Mesodermal cell (in vitro differentiated cells): ENCODE measurements at regions not wholly inside any gene's neighbourhood (a gene's known extent, or its start where the extent isn't known, plus 50 kb on each side); places are given as distances from the start of the nearest gene placed in this dataset.

Experiments used
- H3K27ac ChIP-seq: 2 replicates; pipeline ENCODE4 v1.7.0; 2013; ENCODE audit warnings: mild to moderate bottlenecking, low read depth, low read length, moderate library complexity; ENCODE audit not compliant: severe bottlenecking
- H3K36me3 ChIP-seq: 2 replicates; pipeline ENCODE4 v1.7.1; 2013; ENCODE audit warnings: mild to moderate bottlenecking, low read length, moderate library complexity; ENCODE audit not compliant: control insufficient read depth, insufficient read depth
- H3K4me1 ChIP-seq: one replicate; pipeline ENCODE4 v1.7.1; 2013; ENCODE audit warnings: mild to moderate bottlenecking, low read length; ENCODE audit not compliant: insufficient read depth, control insufficient read depth, poor library complexity, severe bottlenecking
- H3K4me3 ChIP-seq: 2 replicates; pipeline ENCODE4 v1.7.0; 2013; ENCODE audit warnings: low read length, control low read depth, mild to moderate bottlenecking; ENCODE audit not compliant: insufficient read depth, poor library complexity, severe bottlenecking; ENCODE audit errors: extremely low read depth
- H3K9me3 ChIP-seq: 2 replicates; pipeline ENCODE4 v1.7.1; 2013; ENCODE audit warnings: mild to moderate bottlenecking, low read length, moderate library complexity; ENCODE audit not compliant: control insufficient read depth
- WGBS, 2 experiments: methylation state at CpG; one replicate each; pipeline ENCODE4 v1.1.5; 2013; ENCODE audit warnings: missing lambda C conversion rate in 2 of 2; ENCODE audit not compliant: insufficient coverage in 2 of 2; 5-methylcytosine and 5-hydroxymethylcytosine counted together

DNA sequence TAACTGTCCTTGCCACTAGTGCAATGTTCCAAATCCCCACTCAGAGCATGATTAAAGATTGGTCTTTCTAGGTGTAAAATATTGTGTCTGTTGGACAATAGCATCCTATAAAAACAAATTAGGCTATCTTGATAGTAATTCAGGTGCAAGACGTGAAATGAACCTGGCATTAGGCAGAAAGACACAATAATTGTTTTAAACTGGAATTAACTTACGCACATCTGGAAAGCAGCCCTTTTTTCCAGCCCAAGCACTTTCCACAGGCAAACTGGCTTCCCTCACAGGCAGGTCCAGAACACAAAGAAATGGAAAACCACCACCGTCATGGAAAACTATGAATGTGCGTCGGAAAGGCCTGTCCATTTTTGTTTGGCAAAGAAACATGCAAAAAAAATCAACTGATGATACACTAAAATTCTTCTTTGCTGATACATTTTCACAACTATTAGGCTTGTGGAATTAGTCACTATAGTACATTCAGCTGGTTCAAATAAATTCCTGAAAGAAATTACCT, 474.7 kb upstream of the IL12A start:
- Histone ChIP-seq H3K9me3 (no peaks in the 10 kb centered on the region), H3K4me1 (no peaks in the 10 kb centered on the region), H3K4me3 (no peak overlapping the region), H3K27ac (no peak overlapping the region), H3K36me3 (no peaks in the 10 kb centered on the region)
- WGBS, 2 experiments: 92% methylated on average over 4 of the region's 5 CpGs; no CpG with 5 or more reads in 1 of the 2 experiments

DNA sequence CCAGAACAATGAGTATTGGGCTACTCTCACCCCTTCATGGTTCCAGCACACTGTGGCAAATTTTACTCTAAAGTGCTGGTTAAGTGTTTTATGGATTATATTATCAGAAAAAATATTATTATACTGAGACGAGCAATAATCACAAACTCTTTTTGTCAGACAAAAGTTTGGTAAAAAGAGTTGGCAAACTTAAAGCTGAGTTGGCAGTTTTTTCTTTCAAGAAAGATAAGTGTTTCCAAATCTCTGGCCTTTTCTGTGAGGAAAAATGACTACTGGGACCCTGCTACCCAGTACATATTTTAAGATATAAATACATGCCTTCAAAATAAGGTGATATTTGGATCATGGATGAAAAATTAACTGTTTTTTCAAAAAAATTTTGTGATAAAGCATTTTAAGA, 471.5 kb upstream of the IL12A start:
- Histone ChIP-seq H3K27ac (no peak overlapping the region), H3K36me3 (no peaks in the 10 kb centered on the region), H3K9me3 (no peaks in the 10 kb centered on the region), H3K4me3 (no peak overlapping the region), H3K4me1 (no peaks in the 10 kb centered on the region)
- no CpG with 5 or more reads among the region's 1 CpG for WGBS, 2 experiments

DNA sequence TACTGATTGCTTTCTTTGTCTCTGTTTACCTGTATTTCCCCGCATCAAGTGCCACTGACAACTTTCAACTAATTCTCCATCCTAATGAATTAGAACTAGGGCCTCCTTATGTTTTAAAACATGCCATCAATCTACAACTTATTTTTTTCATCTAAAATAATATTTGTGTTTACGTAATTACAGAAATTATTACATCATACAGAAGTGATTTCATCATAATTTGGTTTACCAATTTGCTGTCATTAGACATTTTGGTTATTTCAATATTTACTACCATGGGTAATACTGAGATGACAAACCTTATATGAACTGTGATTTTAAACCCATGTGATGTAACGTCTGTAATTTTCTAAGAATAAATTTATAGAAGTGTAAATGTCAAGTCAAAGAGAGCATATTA, 468.0 kb upstream of the IL12A start:
- Histone ChIP-seq H3K4me1 (no peaks in the 10 kb centered on the region), H3K4me3 (no peak overlapping the region), H3K9me3 (no peaks in the 10 kb centered on the region), H3K27ac (no peak overlapping the region), H3K36me3 (no peaks in the 10 kb centered on the region)
- 88 to 100% methylated on average over 1 of the region's 3 CpGs for WGBS, 2 experiments

DNA sequence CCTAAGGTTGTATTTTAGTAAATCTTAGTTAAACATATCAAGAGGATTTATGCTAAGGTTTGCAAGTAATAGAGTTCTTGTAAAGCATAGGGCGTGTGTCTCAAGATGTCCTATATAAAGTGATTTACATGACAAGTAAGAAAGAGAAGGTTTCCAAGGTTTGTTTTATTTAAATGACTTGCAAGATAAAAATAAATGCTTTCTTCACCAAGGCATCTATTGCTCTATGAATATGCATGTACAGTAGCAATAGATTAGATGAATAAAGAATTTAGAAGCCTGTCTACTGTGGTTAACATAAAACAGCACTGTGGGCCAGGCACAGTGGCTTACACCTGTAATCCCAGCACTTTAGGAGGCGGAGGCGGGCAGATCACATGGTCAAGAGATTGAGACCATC, 466.4 kb upstream of the IL12A start:
- H3K4me3 ChIP-seq: no peak overlapping the region
- no peaks in the 10 kb centered on the region for H3K4me1 ChIP-seq
- H3K36me3 ChIP-seq: no peaks in the 10 kb centered on the region
- no peak overlapping the region for H3K27ac ChIP-seq
- no peaks in the 10 kb centered on the region for H3K9me3 ChIP-seq
- 86 to 100% methylated on average over 2 of the region's 3 CpGs for WGBS, 2 experiments

DNA sequence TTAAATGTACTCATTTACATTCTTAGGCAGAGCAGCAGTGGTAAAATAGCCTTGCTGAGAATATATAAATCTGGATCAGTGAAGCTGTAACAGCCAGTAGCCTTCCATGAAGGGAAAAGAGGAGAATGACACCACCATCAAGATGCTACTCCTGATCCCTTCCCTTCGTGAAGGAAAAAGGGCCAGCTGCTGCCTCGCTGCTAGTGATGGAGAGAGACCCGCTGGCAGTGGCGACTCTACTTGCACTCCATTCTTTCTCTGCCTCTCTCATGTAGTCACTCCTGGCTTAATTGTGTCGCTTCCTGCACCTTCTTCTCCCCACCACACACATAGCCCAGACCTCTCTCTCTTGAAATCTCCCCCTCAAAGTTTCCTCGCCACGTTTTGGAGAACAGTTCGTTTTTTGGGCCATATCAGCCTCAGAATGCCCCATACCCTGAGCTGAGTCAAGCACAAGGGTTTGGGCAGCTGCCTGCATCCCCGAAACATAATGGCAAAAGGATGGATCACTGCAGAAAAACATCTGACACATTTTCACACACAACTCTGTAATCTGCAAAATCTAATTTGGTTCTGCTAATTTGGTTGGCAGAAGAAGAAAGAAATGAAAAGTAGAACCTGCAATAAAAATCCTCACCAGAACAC, 460.3 kb upstream of the IL12A start:
- Histone ChIP-seq H3K27ac (no peak overlapping the region), H3K9me3 (no peaks in the 10 kb centered on the region), H3K36me3 (no peaks in the 10 kb centered on the region), H3K4me3 (no peak overlapping the region), H3K4me1 (no peaks in the 10 kb centered on the region)
- 78 to 85% methylated on average over 6 to 8 of the region's 9 CpGs for WGBS, 2 experiments

DNA sequence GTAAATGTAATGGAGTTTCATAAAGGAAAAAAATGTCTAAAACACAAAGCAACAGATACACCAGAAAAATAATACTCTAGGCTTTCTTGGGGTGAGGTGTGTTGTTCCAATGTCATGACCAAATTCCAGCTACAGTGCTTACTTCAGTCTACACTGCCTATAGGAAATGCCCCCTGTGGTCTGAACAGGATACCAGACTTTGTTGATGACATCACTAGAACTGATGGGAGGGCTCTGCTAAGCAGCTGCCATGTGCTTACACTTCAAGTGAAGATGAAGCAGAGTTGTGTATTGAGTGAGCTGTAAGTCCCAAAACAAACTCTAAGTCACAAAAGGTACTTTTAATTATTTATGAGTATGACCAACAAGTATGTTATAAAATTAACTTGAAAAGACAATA, 456.1 kb upstream of the IL12A start:
- H3K27ac ChIP-seq: no peak overlapping the region
- H3K4me3 ChIP-seq: no peak overlapping the region
- H3K36me3 ChIP-seq: no peaks in the 10 kb centered on the region
- no peaks in the 10 kb centered on the region for H3K9me3 ChIP-seq
- H3K4me1 ChIP-seq: no peaks in the 10 kb centered on the region

DNA sequence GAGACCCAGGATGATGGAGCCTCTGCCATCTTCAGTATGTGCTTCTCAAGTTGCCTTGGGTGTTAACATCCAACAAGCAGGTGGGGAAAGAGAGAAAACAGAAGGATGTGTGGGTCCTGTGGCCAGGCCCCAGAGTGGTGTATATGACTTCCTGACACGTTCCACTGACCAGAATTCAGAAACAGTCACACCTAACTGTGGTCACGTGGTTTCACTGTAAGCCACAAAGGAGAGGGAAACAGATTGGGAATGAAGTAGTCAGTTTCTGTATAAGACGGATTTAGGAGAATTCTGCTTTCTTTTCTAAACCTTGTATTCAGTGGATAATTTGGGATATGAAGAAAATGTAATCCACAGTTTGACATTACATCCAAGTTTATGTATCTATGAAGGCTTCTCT, 454.1 kb upstream of the IL12A start:
- no peak overlapping the region for H3K4me3 ChIP-seq
- no peaks in the 10 kb centered on the region for H3K4me1 ChIP-seq
- H3K27ac ChIP-seq: no peak overlapping the region
- WGBS, 2 experiments: 83 to 100% methylated on average over 1 to 3 of the region's 3 CpGs
- no peaks in the 10 kb centered on the region for H3K9me3 ChIP-seq
- H3K36me3 ChIP-seq: no peaks in the 10 kb centered on the region

DNA sequence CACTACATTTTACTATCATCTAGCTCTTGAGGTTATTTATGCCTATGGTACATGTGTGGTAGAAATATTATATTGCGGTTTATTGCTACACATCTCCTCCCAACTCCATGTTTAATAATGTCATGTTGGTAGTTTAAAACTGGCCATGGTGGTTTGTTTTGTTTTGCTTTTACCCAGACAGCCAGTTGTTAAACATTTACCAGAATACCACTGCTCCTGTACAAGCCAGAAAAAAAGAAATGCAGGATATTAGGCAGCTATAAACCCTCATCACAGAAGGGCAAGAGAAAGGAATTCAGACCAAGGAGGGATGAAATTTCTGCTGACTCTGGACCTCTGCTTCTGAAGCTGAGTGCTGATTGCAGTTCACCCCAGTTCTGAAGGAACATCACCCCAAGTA, 451.8 kb upstream of the IL12A start:
- no CpG with 5 or more reads among the region's 1 CpG for WGBS, 2 experiments
- no peaks in the 10 kb centered on the region for H3K4me1 ChIP-seq
- H3K9me3 ChIP-seq: no peaks in the 10 kb centered on the region
- no peaks in the 10 kb centered on the region for H3K36me3 ChIP-seq
- H3K4me3 ChIP-seq: no peak overlapping the region
- H3K27ac ChIP-seq: no peak overlapping the region

DNA sequence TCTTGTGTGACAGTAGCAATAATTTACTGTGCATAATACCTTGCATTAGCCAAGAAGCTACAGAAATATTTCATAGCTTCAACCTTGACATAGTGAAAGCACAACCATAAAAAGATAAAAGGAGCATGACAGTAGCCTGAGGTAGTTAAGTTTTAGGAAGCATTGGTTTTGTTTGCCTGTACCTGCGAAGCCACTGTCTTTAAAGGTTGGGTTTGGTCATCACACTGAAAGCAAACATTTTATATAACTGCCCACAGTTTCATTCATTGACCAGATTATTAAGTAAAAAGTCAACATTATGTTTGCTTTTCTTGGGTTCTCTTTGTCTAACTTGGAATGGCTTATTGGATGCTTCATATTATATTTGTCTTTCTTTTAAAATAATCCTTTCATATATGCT, 450.1 kb upstream of the IL12A start:
- H3K4me1 ChIP-seq: no peaks in the 10 kb centered on the region
- WGBS, 2 experiments: no CpG with 5 or more reads among the region's 1 CpG

DNA sequence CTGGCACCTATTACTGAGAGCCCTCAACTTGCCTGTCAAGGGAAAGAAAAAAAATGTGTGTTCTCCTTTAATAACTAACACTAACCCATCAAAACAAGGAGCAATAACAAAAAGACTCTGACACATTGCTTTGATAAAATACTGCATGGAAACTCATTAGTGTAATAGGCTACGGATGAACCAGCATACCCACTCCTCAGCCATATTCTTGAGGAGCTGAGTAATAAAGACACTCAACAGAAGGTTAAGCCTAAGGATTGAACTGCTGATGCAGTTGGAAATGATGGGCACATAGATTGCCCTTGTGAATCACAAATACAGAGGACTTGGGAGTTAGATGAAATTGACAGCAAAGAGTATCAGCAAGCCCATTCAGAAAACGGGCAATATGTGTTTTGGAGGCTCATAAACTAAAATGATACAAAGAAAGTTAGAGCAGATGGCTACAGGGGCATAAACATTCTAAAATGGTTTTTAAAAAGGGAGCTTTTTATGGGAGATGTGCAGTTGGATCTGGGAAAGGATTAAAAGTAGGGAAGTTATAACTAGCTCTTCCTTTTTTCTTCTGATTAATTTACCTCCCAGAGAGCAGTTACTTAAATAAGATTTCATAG, 447.6 kb upstream of the IL12A start:
- WGBS, 2 experiments: 70 to 88% methylated on average over 1 of the region's 2 CpGs
- Histone ChIP-seq H3K4me1 (no peaks in the 10 kb centered on the region), H3K9me3 (no peaks in the 10 kb centered on the region), H3K36me3 (no peaks in the 10 kb centered on the region), H3K4me3 (no peak overlapping the region), H3K27ac (no peak overlapping the region)

More for the DNA sequence above, 450.1 kb upstream of the IL12A start:
- no peak overlapping the region for H3K4me3 ChIP-seq
- H3K36me3 ChIP-seq: no peaks in the 10 kb centered on the region
- no peak overlapping the region for H3K27ac ChIP-seq
- no peaks in the 10 kb centered on the region for H3K9me3 ChIP-seq

DNA sequence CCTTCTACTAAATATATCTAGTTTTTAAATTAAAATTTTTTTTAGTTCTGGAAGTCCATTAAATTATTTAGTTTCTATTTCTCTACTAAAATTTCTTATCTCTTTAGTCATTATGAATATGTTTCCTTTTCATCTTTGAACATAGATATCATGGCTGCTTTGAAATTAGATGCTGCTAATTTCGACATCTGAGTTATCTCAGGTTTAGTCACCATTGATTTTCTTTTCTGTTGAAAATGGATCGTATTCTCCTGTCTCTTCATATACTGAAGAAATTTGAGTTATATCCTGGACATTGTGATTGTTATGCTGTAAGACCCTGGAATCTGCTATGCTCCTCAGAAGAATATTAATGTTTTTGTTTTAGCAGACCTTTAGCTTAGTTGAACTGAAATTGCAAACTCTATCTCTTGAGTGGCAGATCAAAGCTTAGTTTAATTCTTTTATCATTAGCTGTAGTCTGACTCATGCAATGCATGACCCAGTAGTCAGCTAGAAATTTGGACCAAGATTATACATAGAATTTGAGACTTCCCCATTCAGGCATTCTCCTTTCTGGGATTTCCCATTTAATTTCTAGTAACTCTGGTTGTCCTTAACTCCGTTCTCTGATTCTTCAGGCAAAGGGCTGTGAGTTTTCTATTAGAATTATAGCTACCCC, 439.8 kb upstream of the IL12A start:
- no peak overlapping the region for H3K27ac ChIP-seq
- WGBS, 2 experiments: 73 to 83% methylated on average over 2 of the region's 3 CpGs
- peaks cover 5% of the 10 kb centered on the region for H3K9me3 ChIP-seq
- H3K36me3 ChIP-seq: no peaks in the 10 kb centered on the region
- no peaks in the 10 kb centered on the region for H3K4me1 ChIP-seq
- H3K4me3 ChIP-seq: no peak overlapping the region
